ENCODE measurements at regions not wholly inside any gene's neighbourhood (a gene's known extent, or its start where the extent isn't known, plus 50 kb on each side); places are given as distances from the start of the nearest gene placed in this dataset.

GRCh38 chr6:84847390-84848160, 83.2 kb upstream of the TBX18 start:
- no peak overlapping the region for H3K4ac ChIP-seq (ENCODE audit: low read depth, low read length)
- H3K4me1 ChIP-seq (ENCODE audit: control insufficient read depth, insufficient read depth, low read length): no peaks in the 10 kb centered on the region
- intact Hi-C loops (cut with micrococcal nuclease): loop anchor here (10.0 kb wide), 1 partner anchor 217 kb away; no protein-coding TSS in a partner anchor
- no peak overlapping the region for H3K23ac ChIP-seq (ENCODE audit: low read depth, low read length)
- no peak overlapping the region for H2BK5ac ChIP-seq (ENCODE audit: low read depth, low read length, poor library complexity, severe bottlenecking)
- WGBS, 2 experiments (ENCODE audit: extremely low coverage in 2 of 2, insufficient read length in 1 of 2): 25% methylated on average over 2 of the region's 3 CpGs; no CpG with 5 or more reads in 1 of the 2 experiments
- no peak overlapping the region for H2BK15ac ChIP-seq (ENCODE audit: low read depth, low read length)
- H4K5ac ChIP-seq (ENCODE audit: low read depth, low read length): no peak overlapping the region
- no peaks in the 10 kb centered on the region for H3K9me3 ChIP-seq (ENCODE audit: control insufficient read depth, insufficient read depth, low read length)
- no peaks in the 10 kb centered on the region for H3K79me1 ChIP-seq (ENCODE audit: low read depth in 1 of 2, low read length in 2 of 2)
- H3K27ac ChIP-seq (ENCODE audit: insufficient read depth, low read length): no peak overlapping the region
- H4K8ac ChIP-seq (ENCODE audit: low read depth in 2 of 2, low read length in 2 of 2): no peak overlapping the region
- no peaks in the 10 kb centered on the region for H3K9me1 ChIP-seq (ENCODE audit: insufficient read depth, low read length)
- CTCF ChIA-PET: interaction anchor here (0.7 kb wide), 1 partner anchor 175 kb away, joined by 3 read pairs; no protein-coding TSS in a partner anchor
- BruUV-seq (replicated peaks): no TSS peak
- H3K14ac ChIP-seq (replicated peaks; ENCODE audit: low read depth, low read length): no peak overlapping the region
- no peaks in the 10 kb centered on the region for H3K36me3 ChIP-seq (ENCODE audit: control insufficient read depth, insufficient read depth, low read length)
- no peak overlapping the region for H3K18ac ChIP-seq (ENCODE audit: low read depth, low read length)
- no peak overlapping the region for H4K91ac ChIP-seq (ENCODE audit: insufficient read depth, low read depth, low read length)
- no peak overlapping the region for H2AK5ac ChIP-seq (ENCODE audit: low read depth, low read length)
- no peaks in the 10 kb centered on the region for H3K27me3 ChIP-seq (ENCODE audit: control insufficient read depth, insufficient read depth, low read length)
- H2AK9ac ChIP-seq (replicated peaks; ENCODE audit: low read depth, low read length, poor library complexity): no peak overlapping the region
- no peak overlapping the region for H3K56ac ChIP-seq (ENCODE audit: extremely low read depth, insufficient read depth, low read length)
- H3K9ac ChIP-seq (ENCODE audit: low read depth, low read length): no peak overlapping the region
- H2BK20ac ChIP-seq (ENCODE audit: low read depth, low read length): no peak overlapping the region
- H3K4me3 ChIP-seq (ENCODE audit: insufficient read depth, low read depth, low read length): no peak overlapping the region
- DNase-seq (no peak), ATAC-seq (ENCODE audit: low read depth) (no peak)
- no peaks in the 10 kb centered on the region for H4K20me1 ChIP-seq (ENCODE audit: insufficient read depth, low read length)
- H2AFZ ChIP-seq (replicated peaks; ENCODE audit: low read length, poor library complexity): no peak overlapping the region
- in situ Hi-C loops (cut with MboI; ENCODE audit: low sequenced_read_pairs): no loop called here
- dilution Hi-C loops (cut with HindIII; ENCODE audit: low sequenced_read_pairs, unreplicated experiment): no loop called here
- no peak overlapping the region for H3K4me2 ChIP-seq (ENCODE audit: low read depth, low read length)
- POLR2A ChIA-PET (ENCODE audit: unreplicated experiment): no interaction called here
- H2BK120ac ChIP-seq (ENCODE audit: low read depth, low read length): no peak overlapping the region
- TF ChIP-seq BHLHE40 (IDR thresholded peaks at IDR 0.05; ENCODE audit: low read depth, low read length): no peak
- TF ChIP-seq RAD21 (IDR thresholded peaks at IDR 0.05; ENCODE audit: low read length): no peak
- TF ChIP-seq CTCF (conservative IDR thresholded peaks at IDR 0.05; ENCODE audit: low read depth, low read length): no peak
- TF ChIP-seq RCOR1 (IDR thresholded peaks at IDR 0.05; ENCODE audit: insufficient replicate concordance, low read length): no peak
- TF ChIP-seq NFE2L2 (IDR thresholded peaks at IDR 0.05; ENCODE audit: low read depth, low read length): no peak
- no peak for TF ChIP-seq ELK1 (IDR thresholded peaks at IDR 0.05; ENCODE audit: borderline replicate concordance, low read depth, low read length)
- no peak for TF ChIP-seq POLR2A (IDR thresholded peaks at IDR 0.05; ENCODE audit: low read depth, low read length)
- no peak for TF ChIP-seq FOS (IDR thresholded peaks at IDR 0.05; ENCODE audit: low read depth, low read length)

All from IMR-90 (cell line).